Lower leg skin (tissue), 4 donors: ENCODE measurements at regions not wholly inside any gene's neighbourhood (a gene's known extent, or its start where the extent isn't known, plus 50 kb on each side); places are given as distances from the start of the nearest gene placed in this dataset.

Experiments used
- DNase-seq, 2 donors: peaks; one replicate each; pipeline ENCODE4 v3.0.0-alpha.2; 2019; ENCODE audit warnings: low spot score in 2 of 2
- H3K4me3 ChIP-seq: fragments of 200-600 bp; sonication (generic); 2 replicates; pipeline ENCODE4 v1.5.1; 2017; ENCODE audit warnings: mild to moderate bottlenecking, low read depth; ENCODE audit not compliant: poor library complexity, severe bottlenecking
- POLR2A ChIP-seq, 2 donors: fragments of 450-650 bp; IDR thresholded peaks; one replicate each; pipeline ENCODE4 v1.6.1; 2016 to 2017; ENCODE audit warnings: antibody characterized with exemption in 2 of 2, mild to moderate bottlenecking in 1 of 2, moderate library complexity in 1 of 2
- WGBS, 2 donors: methylation state at CpG; one replicate each; pipeline ENCODE4 v1.1.5; 2018; 5-methylcytosine and 5-hydroxymethylcytosine counted together
- intact Hi-C: fragments of 100-400 bp; cut with DNase I; formaldehyde crosslinking; loops from one replicate; pipeline ENCODE4 v1.15.0; 2023; ENCODE audit warnings: low total_unique reads
- TF ChIP-seq, protein P1 (sequence below), 3 donors: fragments of 450-650 bp; IDR thresholded peaks; one replicate each; pipeline ENCODE4 v1.5.1; 2016; ENCODE audit warnings: antibody characterized with exemption in 3 of 3, mild to moderate bottlenecking in 3 of 3, moderate library complexity in 2 of 3

DNA sequence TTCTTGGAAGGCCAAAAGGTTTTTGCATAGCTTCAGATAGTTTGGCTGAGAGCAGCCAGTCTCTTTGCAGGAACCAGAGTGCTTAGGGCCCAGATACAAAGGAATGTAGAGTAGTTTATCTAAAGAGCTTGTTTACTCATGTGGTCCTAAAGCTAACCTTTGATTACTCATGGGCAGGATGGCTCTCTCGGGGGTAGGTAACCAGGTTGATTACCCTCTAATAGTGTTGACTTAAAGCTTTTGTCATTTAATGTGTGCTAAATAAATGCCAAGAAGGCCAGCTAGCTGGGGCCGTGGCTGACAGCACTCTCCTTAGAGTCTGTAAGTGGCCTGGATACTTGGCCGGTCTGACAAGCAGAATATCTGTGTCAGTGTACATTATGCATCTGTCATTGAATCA lies 69.7 kb upstream of the MAGEB16 start:
- 53 to 59% methylated on average over 3 of the region's 3 CpGs for WGBS, 2 donors
- H3K4me3 ChIP-seq: no peak overlapping the region
- TF ChIP-seq, protein P1, sequence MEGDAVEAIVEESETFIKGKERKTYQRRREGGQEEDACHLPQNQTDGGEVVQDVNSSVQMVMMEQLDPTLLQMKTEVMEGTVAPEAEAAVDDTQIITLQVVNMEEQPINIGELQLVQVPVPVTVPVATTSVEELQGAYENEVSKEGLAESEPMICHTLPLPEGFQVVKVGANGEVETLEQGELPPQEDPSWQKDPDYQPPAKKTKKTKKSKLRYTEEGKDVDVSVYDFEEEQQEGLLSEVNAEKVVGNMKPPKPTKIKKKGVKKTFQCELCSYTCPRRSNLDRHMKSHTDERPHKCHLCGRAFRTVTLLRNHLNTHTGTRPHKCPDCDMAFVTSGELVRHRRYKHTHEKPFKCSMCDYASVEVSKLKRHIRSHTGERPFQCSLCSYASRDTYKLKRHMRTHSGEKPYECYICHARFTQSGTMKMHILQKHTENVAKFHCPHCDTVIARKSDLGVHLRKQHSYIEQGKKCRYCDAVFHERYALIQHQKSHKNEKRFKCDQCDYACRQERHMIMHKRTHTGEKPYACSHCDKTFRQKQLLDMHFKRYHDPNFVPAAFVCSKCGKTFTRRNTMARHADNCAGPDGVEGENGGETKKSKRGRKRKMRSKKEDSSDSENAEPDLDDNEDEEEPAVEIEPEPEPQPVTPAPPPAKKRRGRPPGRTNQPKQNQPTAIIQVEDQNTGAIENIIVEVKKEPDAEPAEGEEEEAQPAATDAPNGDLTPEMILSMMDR (IDR thresholded peaks at IDR 0.05): no peak
- TF ChIP-seq POLR2A (IDR thresholded peaks at IDR 0.05): no peak
- intact Hi-C loops: no loop called here
- no peak for DNase-seq

DNA sequence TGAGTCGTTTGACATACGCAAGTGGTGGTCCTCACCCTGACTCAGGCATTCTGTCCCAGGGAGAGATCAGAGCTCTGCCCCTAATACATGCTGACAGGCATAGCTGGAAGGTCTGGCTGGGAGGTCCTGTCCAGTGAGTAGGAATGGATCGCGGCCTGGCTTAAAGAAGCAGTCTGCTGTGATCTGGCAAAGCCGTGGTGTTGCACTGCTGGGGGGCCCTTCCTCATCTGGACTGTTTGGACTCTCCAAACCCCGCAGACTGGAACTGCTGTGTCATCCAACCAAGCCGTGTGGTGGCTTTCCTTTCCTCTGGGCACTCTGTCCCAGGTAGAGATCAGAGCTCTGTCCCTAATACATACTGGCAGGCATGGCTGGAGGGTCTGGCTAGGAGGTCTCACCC lies 64.3 kb upstream of the MAGEB16 start:
- intact Hi-C loops: no loop called here
- no peak for DNase-seq
- WGBS, 2 donors: 88 to 100% methylated on average over 1 to 7 of the region's 7 CpGs
- no peak overlapping the region for H3K4me3 ChIP-seq
- no peak for TF ChIP-seq POLR2A (IDR thresholded peaks at IDR 0.05)
- TF ChIP-seq, protein P1 (IDR thresholded peaks at IDR 0.05): no peak

DNA sequence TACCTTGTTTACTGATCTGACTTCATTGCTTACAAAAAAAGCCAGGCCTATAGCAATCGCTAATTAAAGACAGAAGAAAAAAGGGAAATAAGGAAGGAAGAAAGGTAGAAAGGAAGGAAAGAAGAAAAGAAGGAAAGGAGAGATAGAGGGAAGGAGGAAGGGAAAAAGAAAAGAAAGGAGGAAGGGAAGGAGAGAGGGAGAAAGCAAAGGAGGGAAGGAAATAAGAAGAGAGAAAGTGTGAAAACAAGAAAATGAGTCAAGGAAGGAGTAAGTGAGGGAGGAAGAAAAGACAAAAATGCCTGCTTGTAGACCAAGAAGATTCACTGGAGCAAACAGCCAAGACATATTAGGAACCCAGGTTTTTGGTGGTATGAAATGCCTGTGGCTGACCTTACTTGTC lies 57.0 kb upstream of the MAGEB16 start:
- H3K4me3 ChIP-seq: no peak overlapping the region
- intact Hi-C loops: no loop called here

DNA sequence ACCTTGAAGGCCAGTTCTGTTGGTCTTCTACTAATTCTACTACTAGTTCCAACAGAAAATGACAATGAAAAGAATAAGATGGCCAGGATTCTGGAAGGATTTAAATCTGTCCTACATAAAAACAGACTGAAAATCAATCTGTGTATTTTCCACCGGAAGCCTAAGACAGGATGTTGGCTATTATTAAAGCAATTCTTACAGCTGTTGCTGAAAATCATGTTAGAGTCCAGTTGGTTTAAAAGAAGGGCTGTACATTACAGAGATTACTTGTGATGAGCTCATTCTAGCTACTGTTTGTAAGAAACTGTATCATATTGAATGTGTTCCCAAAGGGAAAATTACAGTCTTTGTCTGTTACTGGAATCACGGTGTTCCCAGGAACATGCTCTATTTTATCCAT lies 54.8 kb upstream of the MAGEB16 start:
- intact Hi-C loops: no loop called here
- DNase-seq: no peak
- WGBS, 2 donors: 28 to 57% methylated on average over 2 of the region's 2 CpGs
- H3K4me3 ChIP-seq: no peak overlapping the region
- TF ChIP-seq, protein P1 (IDR thresholded peaks at IDR 0.05): no peak
- no peak for TF ChIP-seq POLR2A (IDR thresholded peaks at IDR 0.05)

More for the DNA sequence above, 57.0 kb upstream of the MAGEB16 start:
- WGBS, 2 donors: 95% methylated on average over 1 of the region's 1 CpG
- no peak for DNase-seq
- TF ChIP-seq POLR2A (IDR thresholded peaks at IDR 0.05): no peak
- TF ChIP-seq, protein P1 (IDR thresholded peaks at IDR 0.05): no peak
